ENCODE measurements at regions not wholly inside any gene's neighbourhood (a gene's known extent, or its start where the extent isn't known, plus 50 kb on each side); places are given as distances from the start of the nearest gene placed in this dataset.

GRCh38 chr3:194797555-194798250, 112.0 kb downstream of the FAM43A start:
- no peak for TF ChIP-seq CTCF (IDR thresholded peaks at IDR 0.05)
- no peak for TF ChIP-seq EZH2phosphoT487 (IDR thresholded peaks at IDR 0.05)
